ENCODE measurements at regions not wholly inside any gene's neighbourhood (a gene's known extent, or its start where the extent isn't known, plus 50 kb on each side); places are given as distances from the start of the nearest gene placed in this dataset.
"Not testable (repeated sequence)": the region's sequence is repeated elsewhere in the genome, so short reads cannot be mapped to it uniquely, and the experiment has no call there.

- peak; percentile 35; the same call in 1 of the 2 replicates for TF ChIP-seq CEBPZ (IDR thresholded peaks at IDR 0.05; ENCODE audit: low read depth, low read length)
- peak; percentile 91; the same call in 1 of the 2 replicates for TF ChIP-seq WRNIP1 (IDR thresholded peaks at IDR 0.05; ENCODE audit: borderline replicate concordance, low read depth, low read length)
These were observed 111.2 kb upstream of the NBPF11 start (continued) for GRCh38 chr1:148263128-148263905.

- ATAC-seq; H3K79me2 ChIP-seq (ENCODE audit: control insufficient read depth, insufficient read depth, low read length); H3K4me3 ChIP-seq; in situ Hi-C loops (cut with MboI); H3K27me3 ChIP-seq (replicated peaks in 1 of 2; ENCODE audit: control insufficient read depth in 2 of 2, insufficient read depth in 2 of 2, low read length in 1 of 2); DNase-seq (ENCODE audit: low read depth, low spot score); H2AFZ ChIP-seq (ENCODE audit: control insufficient read depth, low read depth, low read length); FAIRE-seq; H3K36me3 ChIP-seq (ENCODE audit: control insufficient read depth in 2 of 2, insufficient read depth in 2 of 2, low read length in 1 of 2); BruUV-seq (replicated peaks); H3K4me2 ChIP-seq (ENCODE audit: control insufficient read depth, insufficient read depth); intact Hi-C loops (cut with micrococcal nuclease; ENCODE audit: unreplicated experiment); RAD21 ChIA-PET (ENCODE audit: unreplicated experiment); H3K9ac ChIP-seq (ENCODE audit: control insufficient read depth, insufficient read depth, low read length); CTCF ChIA-PET; H4K20me1 ChIP-seq (ENCODE audit: control insufficient read depth, insufficient read depth); H3K9me3 ChIP-seq (replicated peaks; ENCODE audit: control insufficient read depth, insufficient read depth, low read length); H3K27ac ChIP-seq (ENCODE audit: control insufficient read depth, insufficient read depth); H3K4me1 ChIP-seq (ENCODE audit: control insufficient read depth, insufficient read depth, low read length); SMC1A ChIA-PET (ENCODE audit: uncharacterized antibody, unreplicated experiment); POLR2A ChIA-PET: not testable (repeated sequence)
- 93% methylated on average over 3 of the region's 3 CpGs for WGBS (ENCODE audit: insufficient coverage, insufficient replicate concordance, low lambda C conversion rate, missing lambda C conversion rate)
These were observed 109.6 kb upstream of the NBPF11 start for GRCh38 chr1:148261684-148262083.

GRCh38 chr1:148257886-148258285 lies 105.8 kb upstream of the NBPF11 start:
- H3K9ac ChIP-seq (ENCODE audit: control insufficient read depth, insufficient read depth, low read length); H3K27me3 ChIP-seq (replicated peaks in 1 of 2; ENCODE audit: control insufficient read depth in 2 of 2, insufficient read depth in 2 of 2, low read length in 1 of 2); H3K4me2 ChIP-seq (ENCODE audit: control insufficient read depth, insufficient read depth); H3K79me2 ChIP-seq (ENCODE audit: control insufficient read depth, insufficient read depth, low read length); SMC1A ChIA-PET (ENCODE audit: uncharacterized antibody, unreplicated experiment); intact Hi-C loops (cut with micrococcal nuclease; ENCODE audit: unreplicated experiment); H3K27ac ChIP-seq (ENCODE audit: control insufficient read depth, insufficient read depth); POLR2A ChIA-PET; BruUV-seq (replicated peaks); H3K4me1 ChIP-seq (ENCODE audit: control insufficient read depth, insufficient read depth, low read length); ATAC-seq; in situ Hi-C loops (cut with MboI); RAD21 ChIA-PET (ENCODE audit: unreplicated experiment); H2AFZ ChIP-seq (ENCODE audit: control insufficient read depth, low read depth, low read length); FAIRE-seq; H3K4me3 ChIP-seq; CTCF ChIA-PET; H4K20me1 ChIP-seq (ENCODE audit: control insufficient read depth, insufficient read depth); H3K9me3 ChIP-seq (replicated peaks; ENCODE audit: control insufficient read depth, insufficient read depth, low read length); H3K36me3 ChIP-seq (ENCODE audit: control insufficient read depth in 2 of 2, insufficient read depth in 2 of 2, low read length in 1 of 2); DNase-seq (ENCODE audit: low read depth, low spot score): not testable (repeated sequence)
- WGBS (ENCODE audit: insufficient coverage, insufficient replicate concordance, low lambda C conversion rate, missing lambda C conversion rate): 46% methylated on average over 4 of the region's 4 CpGs
